ENCODE measurements at regions not wholly inside any gene's neighbourhood (a gene's known extent, or its start where the extent isn't known, plus 50 kb on each side); places are given as distances from the start of the nearest gene placed in this dataset.
"Not testable (repeated sequence)": the region's sequence is repeated elsewhere in the genome, so short reads cannot be mapped to it uniquely, and the experiment has no call there.

DNA sequence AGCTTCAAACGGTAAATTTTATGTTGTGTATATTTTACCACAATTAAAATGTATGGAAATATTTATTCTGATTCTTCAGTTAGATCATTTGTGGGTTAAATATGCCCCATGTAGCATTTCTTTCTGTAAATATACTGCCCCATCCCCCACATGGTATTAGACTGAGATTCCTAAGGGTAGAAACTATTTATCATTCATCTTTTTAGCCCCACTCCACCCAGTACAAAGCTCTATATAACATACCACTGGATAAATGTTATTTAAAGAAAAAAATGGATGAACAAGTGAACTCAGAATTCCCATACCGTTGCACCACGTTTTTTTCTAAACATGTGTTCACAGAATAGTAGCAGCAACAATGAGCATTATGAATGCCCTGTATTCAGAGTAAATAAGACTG lies 234.0 kb upstream of the IRF2BP2 start:
- DNase-seq (ENCODE audit: low read depth in 2 of 2), result no peak

DNA sequence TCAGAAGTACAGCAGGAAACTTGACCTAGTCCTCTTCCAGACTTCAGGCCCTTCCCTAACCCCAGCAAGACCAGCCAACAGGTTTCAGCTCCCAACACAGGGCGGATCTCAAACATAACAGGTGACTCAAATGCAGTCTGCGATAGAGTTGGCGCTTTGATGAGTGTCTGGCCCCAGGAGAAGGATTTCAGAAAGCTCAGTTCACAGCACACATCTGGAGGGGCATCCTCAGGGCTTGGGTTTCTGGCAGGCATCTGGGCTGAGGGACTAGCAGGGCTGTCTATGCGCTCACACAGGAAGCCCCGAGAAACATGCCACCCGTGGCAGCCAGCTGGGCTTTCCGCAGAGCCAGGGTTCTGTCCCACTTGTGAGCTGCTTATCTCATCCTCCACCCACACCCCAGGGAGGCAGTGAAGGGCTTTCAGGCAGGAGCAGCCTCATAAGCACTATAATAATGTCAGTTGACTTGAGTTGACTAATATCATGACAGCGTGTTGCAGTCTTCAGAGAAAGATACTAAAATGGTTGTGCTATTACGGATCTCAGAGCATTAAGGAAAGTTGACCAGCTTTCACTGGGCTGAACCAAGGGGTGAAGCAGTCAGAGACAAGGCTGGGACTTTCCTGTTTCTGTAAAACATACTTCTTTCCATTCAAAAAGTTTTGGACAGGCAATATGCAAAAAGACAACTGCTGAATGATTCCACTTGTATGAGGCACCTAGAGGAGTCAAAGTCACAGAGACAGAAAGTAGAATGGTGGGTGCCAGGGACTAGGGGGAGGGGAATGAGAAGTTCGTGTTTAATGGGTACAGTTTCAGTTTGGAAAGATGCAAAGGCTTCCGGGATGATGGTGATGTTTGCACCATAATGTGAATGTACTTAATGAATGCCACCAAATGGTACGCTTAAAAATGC lies 233.0 kb upstream of the IRF2BP2 start:
- peak; percentile 50 to 60 for DNase-seq (ENCODE audit: low read depth in 2 of 2)

DNA sequence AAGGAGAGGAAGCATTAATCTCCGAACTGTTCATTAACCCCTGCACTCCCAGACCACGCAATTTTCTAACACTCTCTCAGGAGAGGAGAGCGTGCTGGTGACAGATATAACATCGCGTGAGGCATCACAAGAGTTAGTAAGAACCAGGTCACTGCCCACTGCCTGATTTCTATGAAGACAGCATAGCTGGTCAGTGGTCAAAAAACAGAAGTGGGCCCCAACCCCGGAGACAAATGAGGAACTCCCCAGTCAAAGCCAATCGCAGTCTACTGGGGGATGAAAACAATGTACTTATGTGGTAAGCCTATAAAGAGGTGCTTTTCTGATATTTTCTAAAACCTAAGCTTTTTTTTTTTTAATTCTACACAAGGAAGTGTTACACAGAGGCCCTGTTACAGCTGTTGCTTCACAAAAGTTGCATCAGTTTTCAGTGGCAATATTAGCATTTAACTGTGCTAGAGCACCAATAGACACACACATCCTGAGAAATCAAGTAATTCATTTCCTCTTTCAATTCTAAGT lies 231.8 kb upstream of the IRF2BP2 start:
- DNase-seq (ENCODE audit: low read depth in 2 of 2), result no peak

DNA sequence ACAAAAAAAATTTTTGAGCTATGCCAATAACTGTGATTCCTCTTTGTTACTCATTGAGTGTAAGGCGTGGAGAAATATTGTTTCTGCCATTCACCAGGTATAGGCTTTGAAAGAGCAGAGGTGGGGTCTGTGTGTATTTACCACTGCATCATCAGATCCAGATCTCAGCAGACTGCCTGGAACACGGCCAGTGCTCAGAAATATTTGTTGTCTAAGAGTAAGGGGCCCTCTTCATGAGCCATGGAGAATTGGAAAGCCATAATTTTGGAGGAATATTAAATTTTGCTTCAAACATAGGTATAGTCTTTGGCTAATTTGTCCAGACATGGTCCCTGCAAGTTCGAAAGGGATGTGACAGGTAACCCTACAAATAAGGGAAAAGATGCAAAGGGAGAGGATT lies 231.3 kb upstream of the IRF2BP2 start:
- no peak for DNase-seq (ENCODE audit: low read depth in 2 of 2)

- DNase-seq (ENCODE audit: low read depth in 2 of 2), result no peak
Measured at GRCh38 chr1:234840843-234841242, 230.9 kb upstream of the IRF2BP2 start.

DNA sequence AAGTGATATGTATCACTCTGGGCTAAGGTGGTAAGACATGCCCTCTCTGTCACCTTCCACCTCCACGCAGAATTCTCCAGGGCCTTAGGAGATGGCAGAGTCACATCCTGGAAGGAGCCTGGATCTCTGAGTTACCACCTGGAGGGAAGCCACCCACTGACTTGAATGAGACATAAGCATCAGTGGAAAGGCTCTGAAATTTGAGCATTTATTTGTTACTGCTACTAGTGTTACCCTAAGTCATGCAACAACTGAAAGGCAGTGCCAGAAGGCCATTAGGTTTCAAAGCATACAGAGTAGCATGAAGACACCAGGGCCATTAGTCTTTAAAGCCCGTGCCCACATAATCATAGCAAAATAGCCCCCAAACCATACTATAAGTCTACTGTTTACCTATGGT lies 230.3 kb upstream of the IRF2BP2 start:
- no peak for DNase-seq (ENCODE audit: low read depth in 2 of 2)

- DNase-seq (ENCODE audit: low read depth in 2 of 2), result no peak
Measured at GRCh38 chr1:234839663-234840062, 229.7 kb upstream of the IRF2BP2 start.

DNA sequence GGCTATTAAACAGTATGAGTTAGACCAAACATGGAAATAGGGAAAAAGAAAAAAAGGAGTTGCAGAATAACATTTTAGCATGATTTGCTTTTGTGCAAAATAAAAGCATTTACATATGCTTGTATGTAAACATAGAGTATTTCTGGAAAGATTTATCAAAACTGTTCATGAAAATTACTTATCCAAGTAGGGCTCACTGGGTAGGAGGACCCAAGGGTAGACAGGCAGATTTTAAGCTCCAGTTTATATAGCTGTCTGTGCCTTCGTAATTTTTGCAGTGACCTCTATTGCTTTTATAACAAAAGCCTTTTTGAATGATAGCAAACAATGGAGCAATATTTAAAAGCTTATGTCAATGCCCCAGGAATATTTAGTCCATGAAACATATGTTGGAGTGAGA lies 228.8 kb upstream of the IRF2BP2 start:
- no peak for DNase-seq (ENCODE audit: low read depth in 2 of 2)

DNA sequence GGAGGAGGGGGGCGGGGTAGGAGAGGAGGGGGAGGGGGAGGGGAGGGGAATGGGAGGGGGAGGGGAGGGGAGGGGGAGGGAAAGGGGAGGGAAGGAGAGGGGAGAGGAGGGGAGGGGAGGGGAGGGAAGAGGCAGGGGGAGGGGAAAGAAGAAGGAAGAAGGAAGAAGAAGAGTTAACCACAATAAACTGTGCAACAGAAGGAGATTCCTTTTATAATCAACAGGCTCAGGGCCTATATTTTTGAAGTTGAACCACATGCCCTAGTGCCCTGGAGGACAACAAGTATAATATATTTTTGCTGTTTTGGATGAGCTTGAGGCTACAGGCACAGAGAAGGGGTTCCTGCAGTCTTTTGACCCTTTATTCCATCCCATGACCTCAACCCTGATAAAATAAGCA lies 228.2 kb upstream of the IRF2BP2 start:
- no peak for DNase-seq (ENCODE audit: low read depth in 2 of 2)

DNA sequence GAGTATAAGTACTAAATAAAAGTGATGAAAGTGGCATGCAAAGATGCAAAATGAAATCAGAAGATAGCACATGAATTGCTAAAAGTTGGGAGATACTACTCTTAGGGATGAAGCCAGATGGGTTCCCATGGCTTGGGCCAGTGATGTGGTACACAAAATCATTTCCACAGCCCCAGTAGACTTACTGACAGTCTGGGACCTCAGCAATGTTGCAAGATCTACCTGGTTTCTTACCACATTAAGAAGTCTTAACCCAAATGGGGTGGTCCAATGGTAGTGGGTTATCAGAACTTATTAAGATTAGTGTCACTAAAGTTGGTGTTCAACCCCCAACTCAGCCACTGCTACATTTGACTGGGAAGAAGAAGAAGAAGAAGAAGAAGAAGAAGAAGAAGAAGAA lies 227.7 kb upstream of the IRF2BP2 start:
- DNase-seq (ENCODE audit: low read depth in 2 of 2), result no peak

- no peak for DNase-seq (ENCODE audit: low read depth in 2 of 2)
Measured at GRCh38 chr1:234836776-234837357, 226.9 kb upstream of the IRF2BP2 start.

- DNase-seq (ENCODE audit: low read depth in 2 of 2), result no peak
Measured at GRCh38 chr1:234836045-234836681, 226.2 kb upstream of the IRF2BP2 start.

GRCh38 chr1:234835239-234835638 lies 225.3 kb upstream of the IRF2BP2 start:
- no peak for DNase-seq (ENCODE audit: low read depth in 2 of 2)

GRCh38 chr1:234833646-234834045 lies 223.7 kb upstream of the IRF2BP2 start:
- no peak for DNase-seq (ENCODE audit: low read depth in 2 of 2)

- DNase-seq (ENCODE audit: low read depth in 2 of 2), result no peak
Measured at GRCh38 chr1:234833118-234833517, 223.1 kb upstream of the IRF2BP2 start.

DNA sequence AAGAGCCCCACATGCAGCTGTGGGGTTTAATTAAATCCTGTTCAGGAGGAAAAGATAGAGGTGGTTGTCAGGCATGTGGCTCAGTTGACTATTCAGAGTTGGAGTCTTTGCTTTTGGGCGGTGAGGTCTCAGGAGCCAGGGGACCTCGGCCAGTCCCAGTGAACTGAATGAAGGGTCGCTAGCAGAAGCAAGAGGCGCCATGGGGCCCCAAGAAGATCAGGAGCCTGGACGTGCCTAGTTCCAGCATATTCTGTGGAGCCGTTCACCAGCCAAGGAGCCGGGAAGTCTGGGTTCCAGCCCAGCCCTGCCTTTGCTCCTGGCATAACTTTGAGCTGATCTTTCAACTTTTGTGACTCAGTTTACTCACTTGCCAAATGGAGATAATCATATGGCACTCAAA lies 217.7 kb upstream of the IRF2BP2 start:
- no peak for DNase-seq (ENCODE audit: low read depth in 2 of 2)

DNA sequence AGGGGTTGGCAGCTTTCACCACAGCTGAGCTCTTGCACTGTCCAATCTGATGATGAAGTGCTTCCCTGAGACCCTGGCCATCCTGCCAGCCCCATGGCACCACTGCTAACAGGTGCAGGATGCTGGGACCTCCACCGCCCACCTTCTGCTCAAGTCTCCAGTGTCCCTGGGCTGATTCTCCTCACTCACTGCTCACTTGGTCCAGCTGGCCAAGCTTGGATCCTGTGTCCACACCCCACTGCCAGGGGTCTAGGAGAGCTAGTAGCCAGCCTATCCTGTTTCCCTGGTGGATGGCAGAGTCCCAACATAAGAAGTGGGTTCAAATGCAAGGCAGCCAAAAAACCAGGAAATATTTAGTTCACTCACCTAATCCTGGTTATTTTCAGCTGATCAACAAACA lies 217.2 kb upstream of the IRF2BP2 start:
- no peak for DNase-seq (ENCODE audit: low read depth in 2 of 2)

- no peak for DNase-seq (ENCODE audit: low read depth in 2 of 2)
Measured at GRCh38 chr1:234826352-234826751, 216.4 kb upstream of the IRF2BP2 start.

- no peak for DNase-seq (ENCODE audit: low read depth in 2 of 2)
Measured at GRCh38 chr1:234825498-234826165, 215.7 kb upstream of the IRF2BP2 start.

DNA sequence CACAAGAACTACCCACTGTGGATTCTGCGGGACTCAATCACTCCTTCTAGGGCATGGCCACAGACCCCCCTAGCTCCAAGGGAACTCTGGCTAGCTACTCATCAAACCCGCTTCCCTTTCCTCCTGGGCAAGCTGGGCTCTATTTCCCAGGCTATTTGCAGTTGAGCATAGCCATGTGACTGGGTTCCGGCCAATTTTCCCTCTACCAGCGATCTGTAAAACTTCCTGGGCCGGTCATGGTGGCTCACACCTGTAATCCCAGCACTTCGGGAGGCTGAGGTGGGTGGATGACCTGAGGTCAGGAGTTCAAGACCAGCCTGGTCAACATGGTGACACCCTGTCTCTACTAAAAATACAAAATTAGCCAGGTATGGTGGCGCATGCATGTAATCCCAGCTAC lies 214.9 kb upstream of the IRF2BP2 start:
- DNase-seq (ENCODE audit: low read depth in 2 of 2), result not testable (repeated sequence)

- no peak for DNase-seq (ENCODE audit: low read depth in 2 of 2)
Measured at GRCh38 chr1:234823191-234824176, 213.5 kb upstream of the IRF2BP2 start.

Data from activated CD8-positive, alpha-beta memory T cell treated with anti-CD3 and anti-CD28 coated beads for 4 hours (primary cell).